ENCODE measurements at regions not wholly inside any gene's neighbourhood (a gene's known extent, or its start where the extent isn't known, plus 50 kb on each side); places are given as distances from the start of the nearest gene placed in this dataset.

DNA sequence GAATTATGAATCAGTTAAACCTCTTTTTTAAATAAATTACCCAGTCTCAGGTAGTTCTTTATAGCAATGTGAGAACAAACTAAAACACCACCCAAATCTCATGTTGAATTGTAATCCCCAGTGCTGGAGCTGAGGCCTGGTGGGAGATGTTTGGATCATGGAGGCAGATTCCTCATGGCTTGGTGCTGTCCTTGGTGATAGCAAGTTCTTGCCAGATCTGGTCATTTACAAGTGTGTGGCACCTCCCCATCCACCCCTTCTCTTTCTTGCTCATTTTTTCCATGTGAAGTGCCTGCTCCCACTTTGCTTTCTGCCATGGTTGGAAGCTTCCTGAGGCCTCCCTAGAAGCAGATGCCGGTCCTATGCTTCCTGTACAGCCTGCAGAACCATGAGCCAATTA lies 102.1 kb upstream of the ANO4 start:
- H3K36me3 Mint-ChIP-seq (ENCODE audit: low read depth): no peaks in the 10 kb centered on the region
- no peaks in the 10 kb centered on the region for H3K4me1 Mint-ChIP-seq (ENCODE audit: low read depth)
- TF ChIP-seq, protein P1, sequence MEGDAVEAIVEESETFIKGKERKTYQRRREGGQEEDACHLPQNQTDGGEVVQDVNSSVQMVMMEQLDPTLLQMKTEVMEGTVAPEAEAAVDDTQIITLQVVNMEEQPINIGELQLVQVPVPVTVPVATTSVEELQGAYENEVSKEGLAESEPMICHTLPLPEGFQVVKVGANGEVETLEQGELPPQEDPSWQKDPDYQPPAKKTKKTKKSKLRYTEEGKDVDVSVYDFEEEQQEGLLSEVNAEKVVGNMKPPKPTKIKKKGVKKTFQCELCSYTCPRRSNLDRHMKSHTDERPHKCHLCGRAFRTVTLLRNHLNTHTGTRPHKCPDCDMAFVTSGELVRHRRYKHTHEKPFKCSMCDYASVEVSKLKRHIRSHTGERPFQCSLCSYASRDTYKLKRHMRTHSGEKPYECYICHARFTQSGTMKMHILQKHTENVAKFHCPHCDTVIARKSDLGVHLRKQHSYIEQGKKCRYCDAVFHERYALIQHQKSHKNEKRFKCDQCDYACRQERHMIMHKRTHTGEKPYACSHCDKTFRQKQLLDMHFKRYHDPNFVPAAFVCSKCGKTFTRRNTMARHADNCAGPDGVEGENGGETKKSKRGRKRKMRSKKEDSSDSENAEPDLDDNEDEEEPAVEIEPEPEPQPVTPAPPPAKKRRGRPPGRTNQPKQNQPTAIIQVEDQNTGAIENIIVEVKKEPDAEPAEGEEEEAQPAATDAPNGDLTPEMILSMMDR (IDR thresholded peaks at IDR 0.05): no peak
- H3K27ac Mint-ChIP-seq: no peak overlapping the region
- H3K27me3 Mint-ChIP-seq (ENCODE audit: insufficient read depth): no peaks in the 10 kb centered on the region
- DNase-seq: no peak
- peaks cover 21% of the 10 kb centered on the region for H3K9me3 Mint-ChIP-seq
- no peak overlapping the region for H3K4me3 Mint-ChIP-seq

DNA sequence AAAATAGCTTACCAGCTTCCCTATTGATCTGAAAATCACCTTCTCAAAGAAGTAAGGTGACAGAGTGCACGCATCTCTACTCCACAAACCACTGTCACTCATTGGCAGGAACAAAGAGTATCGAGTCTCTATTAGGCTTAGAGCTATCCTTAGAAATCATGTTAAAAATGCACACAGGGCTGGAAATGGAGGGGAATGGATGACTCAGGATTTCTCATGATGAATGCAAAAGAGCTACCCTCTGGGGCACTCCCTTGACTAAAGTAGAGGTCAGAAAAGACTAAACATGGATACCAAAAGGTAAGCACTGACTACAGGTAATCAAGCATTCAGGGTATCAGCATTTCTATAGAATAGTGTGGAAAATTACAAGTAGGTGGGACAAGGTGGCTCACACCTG lies 96.1 kb upstream of the ANO4 start:
- H3K27ac Mint-ChIP-seq: no peak overlapping the region
- DNase-seq: no peak
- 0 out of 2 replicates have a peak, but pooled peaks cover 3% of the 10 kb centered on the region for H3K27me3 Mint-ChIP-seq (ENCODE audit: insufficient read depth)
- H3K4me1 Mint-ChIP-seq (ENCODE audit: low read depth): no peaks in the 10 kb centered on the region
- no peaks in the 10 kb centered on the region for H3K36me3 Mint-ChIP-seq (ENCODE audit: low read depth)
- peaks cover 15% of the 10 kb centered on the region for H3K9me3 Mint-ChIP-seq
- TF ChIP-seq, protein P1 (IDR thresholded peaks at IDR 0.05): no peak
- no peak overlapping the region for H3K4me3 Mint-ChIP-seq

DNA sequence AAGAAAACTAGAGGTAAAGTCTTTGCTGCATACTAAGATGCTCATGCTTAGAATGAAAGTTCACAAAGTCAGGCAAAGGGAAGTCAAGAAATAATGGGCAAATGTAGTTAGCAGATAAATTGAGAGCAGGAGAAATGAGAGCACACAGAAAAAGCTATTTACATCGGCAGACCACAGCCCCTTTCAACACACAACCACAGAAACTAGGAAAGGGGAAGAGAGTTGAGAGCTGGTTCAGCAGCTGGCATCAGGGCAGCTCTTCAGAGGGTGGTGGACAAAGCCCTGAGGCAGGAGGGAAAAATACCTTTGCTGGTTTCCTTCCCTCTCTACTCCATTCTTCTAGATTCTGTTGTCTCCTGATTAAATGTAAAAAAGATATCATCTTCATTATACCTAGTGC lies 95.4 kb upstream of the ANO4 start:
- no peak overlapping the region for H3K27ac Mint-ChIP-seq
- H3K4me3 Mint-ChIP-seq: no peak overlapping the region
- no peaks in the 10 kb centered on the region for H3K4me1 Mint-ChIP-seq (ENCODE audit: low read depth)
- no peaks in the 10 kb centered on the region for H3K36me3 Mint-ChIP-seq (ENCODE audit: low read depth)
- peaks cover 10% of the 10 kb centered on the region for H3K9me3 Mint-ChIP-seq
- no peak for DNase-seq
- H3K27me3 Mint-ChIP-seq (ENCODE audit: insufficient read depth): 0 out of 2 replicates have a peak, but pooled peaks cover 3% of the 10 kb centered on the region
- TF ChIP-seq, protein P1 (IDR thresholded peaks at IDR 0.05): no peak

DNA sequence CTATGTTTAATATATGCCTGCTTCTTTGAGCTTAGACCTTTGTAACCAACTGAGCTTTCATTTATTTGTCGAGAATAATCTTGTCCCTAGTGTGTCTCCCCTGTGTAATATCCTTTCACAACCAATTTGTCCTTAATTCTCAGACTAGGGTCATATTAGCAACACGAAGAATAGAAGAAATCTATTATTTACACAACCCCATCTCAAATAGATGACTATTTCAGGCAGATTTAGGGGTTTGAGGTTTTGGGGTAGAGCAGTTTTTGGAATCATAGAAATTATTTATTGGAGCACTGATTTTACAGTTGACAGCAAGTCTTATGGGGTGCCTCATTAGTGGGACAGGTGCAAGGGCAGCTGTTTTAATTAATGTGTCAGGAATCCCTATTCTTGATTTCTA lies 91.2 kb upstream of the ANO4 start:
- 0 out of 2 replicates have a peak, but pooled peaks cover under 1% of the 10 kb centered on the region for H3K27me3 Mint-ChIP-seq (ENCODE audit: insufficient read depth)
- H3K9me3 Mint-ChIP-seq: peaks cover 6% of the 10 kb centered on the region; the same call in 1 of the 2 replicates
- H3K4me3 Mint-ChIP-seq: no peak overlapping the region
- H3K36me3 Mint-ChIP-seq (ENCODE audit: low read depth): no peaks in the 10 kb centered on the region
- DNase-seq: no peak
- H3K27ac Mint-ChIP-seq: no peak overlapping the region
- peaks cover 8% of the 10 kb centered on the region for H3K4me1 Mint-ChIP-seq (ENCODE audit: low read depth)
- TF ChIP-seq, protein P1 (IDR thresholded peaks at IDR 0.05): no peak

DNA sequence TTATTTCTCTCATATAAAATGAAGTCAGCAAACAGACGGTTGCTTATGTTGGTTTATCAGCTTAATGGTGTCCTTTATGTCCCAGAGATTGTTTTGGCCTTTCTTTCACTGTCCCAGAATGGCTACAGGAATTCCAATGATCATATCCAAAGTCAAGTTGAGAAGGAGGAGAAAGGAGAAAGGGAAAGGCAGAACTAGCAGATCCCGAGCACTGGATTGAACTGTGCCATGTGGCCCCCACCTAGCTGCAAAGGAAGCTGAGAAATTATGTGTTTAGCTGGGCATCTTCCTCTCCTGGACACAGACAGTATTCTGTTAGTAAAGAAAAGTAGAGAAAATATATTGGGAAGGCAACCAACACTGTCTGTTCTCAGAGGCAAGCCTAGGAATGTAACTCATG lies 90.7 kb upstream of the ANO4 start:
- Mint-ChIP-seq H3K4me1 (ENCODE audit: low read depth) (peaks cover 8% of the 10 kb centered on the region), H3K27me3 (ENCODE audit: insufficient read depth) (no peaks in the 10 kb centered on the region), H3K9me3 (peaks cover 6% of the 10 kb centered on the region; the same call in 1 of the 2 replicates), H3K4me3 (no peak overlapping the region), H3K36me3 (ENCODE audit: low read depth) (no peaks in the 10 kb centered on the region), H3K27ac (no peak overlapping the region)
- TF ChIP-seq, protein P1 (IDR thresholded peaks at IDR 0.05): no peak
- no peak for DNase-seq

DNA sequence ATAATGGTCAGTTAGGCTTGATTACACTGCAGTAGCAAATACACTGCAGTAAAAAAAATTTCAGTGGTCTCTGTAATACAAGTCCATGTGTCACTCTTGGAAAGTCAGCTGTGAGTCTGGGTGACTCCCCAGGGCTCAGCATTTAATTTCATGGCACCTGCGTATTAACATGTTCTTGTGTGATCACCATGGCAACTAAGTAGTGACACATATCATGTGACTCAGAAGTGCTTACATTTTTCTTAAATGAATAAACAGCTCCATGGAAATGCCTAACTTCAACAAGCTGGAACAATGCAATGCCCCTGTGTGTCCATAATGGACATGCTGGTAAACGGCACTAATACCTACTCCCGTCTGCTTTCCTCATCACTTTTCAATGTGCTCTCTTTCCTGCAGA lies 88.5 kb upstream of the ANO4 start:
- peaks cover 8% of the 10 kb centered on the region for H3K4me1 Mint-ChIP-seq (ENCODE audit: low read depth)
- DNase-seq: peak; percentile 74

More for the DNA sequence above, 88.5 kb upstream of the ANO4 start:
- Mint-ChIP-seq H3K9me3 (peaks cover 5% of the 10 kb centered on the region; the same call in 1 of the 2 replicates), H3K36me3 (ENCODE audit: low read depth) (no peaks in the 10 kb centered on the region), H3K27ac (peak overlapping the region; percentile 25; the same call in 1 of the 2 replicates), H3K27me3 (ENCODE audit: insufficient read depth) (no peaks in the 10 kb centered on the region), H3K4me3 (no peak overlapping the region; the same call in 1 of the 2 replicates)
- TF ChIP-seq, protein P1 (IDR thresholded peaks at IDR 0.05): no peak

Data from HFFc6 (cell line).